Muscle of back (tissue), 3 donors: ENCODE measurements at regions not wholly inside any gene's neighbourhood (a gene's known extent, or its start where the extent isn't known, plus 50 kb on each side); places are given as distances from the start of the nearest gene placed in this dataset.
"Not testable (repeated sequence)": the region's sequence is repeated elsewhere in the genome, so short reads cannot be mapped to it uniquely, and the experiment has no call there.

ENCODE experiments used
- DNase-seq, 3 donors: peaks; one replicate each; pipeline versions ENCODE4 v3.0.0 to v3.0.0-alpha.2; 2013

DNA sequence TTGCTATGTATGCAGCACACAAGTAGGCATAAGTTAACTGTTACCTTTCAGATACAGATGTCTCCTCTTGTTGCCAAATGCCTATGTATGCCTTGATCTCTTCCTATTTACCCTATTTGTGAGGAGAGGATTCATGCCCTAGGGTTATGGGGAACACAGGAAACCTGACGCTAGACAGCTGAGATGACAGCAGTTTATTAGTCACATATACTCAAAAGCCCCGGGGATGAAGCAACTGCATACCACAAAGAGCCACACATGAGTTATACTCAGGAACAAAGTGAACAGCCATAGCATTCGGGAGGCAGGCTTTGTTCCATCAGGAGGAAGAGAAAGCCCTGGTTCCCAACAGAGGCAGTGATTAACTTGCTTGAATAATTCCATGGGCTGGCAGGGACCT lies 1011.7 kb upstream of the PCDH7 start:
- DNase-seq = peak in 2 of 3 donors; percentile 6 to 7

DNA sequence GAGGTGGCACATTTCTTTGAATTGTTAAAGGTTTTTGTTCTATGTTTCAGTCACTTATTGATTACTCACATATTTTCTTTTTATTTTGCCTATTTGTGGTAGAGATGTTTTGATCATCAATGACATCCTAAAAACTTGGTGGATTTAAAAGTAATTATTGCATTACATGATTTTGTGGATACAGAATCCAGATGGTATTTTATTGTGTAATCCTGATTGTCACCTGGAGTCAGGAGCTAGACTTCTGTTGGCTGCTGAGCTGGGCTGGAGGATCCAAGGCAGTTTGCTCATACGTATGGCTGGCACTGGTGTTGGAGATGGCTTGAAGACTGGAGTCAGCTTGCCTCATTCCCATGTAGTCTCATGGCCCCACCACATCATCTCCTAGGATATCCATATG lies 1009.6 kb upstream of the PCDH7 start:
- no peak for DNase-seq

- DNase-seq = no peak
These were observed 1008.9 kb upstream of the PCDH7 start for GRCh38 chr4:29711226-29711625.

DNA sequence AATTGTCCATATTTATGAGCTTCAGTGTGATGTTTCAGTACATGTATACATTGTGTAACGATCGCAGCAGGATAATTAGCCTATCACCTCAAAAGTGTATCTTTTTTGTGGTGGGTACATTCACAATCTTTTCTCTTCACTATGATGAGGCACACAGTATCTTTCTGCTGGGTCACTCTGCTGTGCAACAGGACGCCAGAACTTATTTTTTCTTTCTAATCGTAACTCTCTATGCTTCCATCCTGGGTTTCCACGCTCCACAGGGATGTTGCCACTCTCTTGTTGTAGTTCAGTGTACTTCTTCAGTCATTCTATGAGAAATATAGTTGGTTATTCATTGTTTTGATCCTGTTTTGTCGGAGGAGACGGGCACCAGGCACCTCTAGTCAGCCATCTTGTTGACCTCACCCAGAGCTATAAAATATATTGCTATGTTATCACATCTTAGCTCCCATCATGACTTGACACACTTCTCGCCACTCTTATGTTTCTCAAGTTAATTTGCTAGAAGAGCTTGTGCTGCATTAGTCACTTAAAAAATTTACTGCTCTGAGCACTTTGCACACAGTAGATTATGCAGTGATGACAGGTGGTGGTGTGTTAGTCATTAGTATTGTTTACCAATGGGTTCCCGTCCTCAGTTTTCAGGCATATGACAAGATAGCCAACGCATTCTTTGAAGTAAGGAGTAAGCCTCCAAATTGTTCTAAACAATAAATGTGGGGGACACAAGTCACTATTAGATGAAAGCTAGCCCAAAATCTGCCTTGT lies 1002.7 kb upstream of the PCDH7 start:
- DNase-seq = no peak

DNA sequence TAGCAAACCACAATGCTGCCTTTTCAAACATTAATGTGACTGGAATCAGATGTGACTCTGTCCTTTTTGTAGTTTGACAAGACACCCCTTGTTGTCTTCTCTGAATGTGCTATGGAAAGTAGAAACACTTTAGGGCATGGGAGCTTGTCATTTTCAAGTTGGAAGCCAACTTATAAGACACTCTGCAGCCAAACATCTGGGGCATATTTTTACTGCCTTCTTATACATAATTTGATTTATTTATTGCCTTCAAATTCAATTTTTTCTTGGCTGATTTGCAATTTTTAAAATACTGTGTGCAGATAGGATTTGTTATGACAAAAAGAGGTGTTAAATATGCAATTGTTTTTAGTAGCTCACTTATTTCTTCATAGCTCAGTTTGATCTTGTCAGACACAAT lies 1002.0 kb upstream of the PCDH7 start:
- DNase-seq = no peak

DNA sequence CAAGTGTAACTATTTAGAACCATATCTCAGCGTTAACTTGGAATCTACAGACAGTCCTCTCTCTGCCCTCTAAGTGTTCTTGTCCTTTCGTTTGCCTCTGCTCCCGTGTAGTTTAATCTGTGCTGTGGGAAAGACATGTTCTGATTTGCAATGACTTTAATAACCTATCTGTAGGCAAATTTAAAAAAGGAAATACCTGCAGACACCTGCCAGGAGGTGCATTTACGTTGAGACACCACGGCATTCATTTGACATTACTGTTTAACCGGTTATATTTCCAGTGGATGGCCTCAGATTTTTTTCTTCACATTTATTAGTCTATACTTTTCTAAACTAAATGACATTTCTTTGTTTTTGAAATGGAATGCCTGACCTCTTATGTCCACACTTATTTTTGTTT lies 997.9 kb upstream of the PCDH7 start:
- DNase-seq = no peak

DNA sequence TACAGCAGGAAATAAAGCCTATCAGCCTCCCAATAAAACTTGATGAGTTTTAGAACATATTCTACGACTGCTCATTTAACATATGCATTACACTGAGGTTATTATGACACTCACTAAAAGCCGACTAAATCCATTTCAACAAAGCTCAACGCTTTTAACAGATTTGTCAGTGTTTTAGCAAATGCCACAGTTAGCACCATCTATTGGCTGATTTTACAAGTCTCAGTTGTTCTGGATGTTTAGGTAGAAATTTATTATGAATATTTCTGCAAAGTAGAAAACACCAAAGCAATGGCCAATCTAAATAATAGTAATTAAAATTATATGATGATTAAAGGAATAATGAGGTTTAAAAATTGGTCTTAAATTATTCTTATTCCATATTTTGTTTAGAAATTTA lies 993.2 kb upstream of the PCDH7 start:
- no peak for DNase-seq

GRCh38 chr4:29734343-29735213 lies 985.6 kb upstream of the PCDH7 start:
- DNase-seq = peak; percentile 16 to 85 (median 59)

- DNase-seq = no peak
These were observed 963.2 kb upstream of the PCDH7 start for GRCh38 chr4:29756966-29757365.

DNA sequence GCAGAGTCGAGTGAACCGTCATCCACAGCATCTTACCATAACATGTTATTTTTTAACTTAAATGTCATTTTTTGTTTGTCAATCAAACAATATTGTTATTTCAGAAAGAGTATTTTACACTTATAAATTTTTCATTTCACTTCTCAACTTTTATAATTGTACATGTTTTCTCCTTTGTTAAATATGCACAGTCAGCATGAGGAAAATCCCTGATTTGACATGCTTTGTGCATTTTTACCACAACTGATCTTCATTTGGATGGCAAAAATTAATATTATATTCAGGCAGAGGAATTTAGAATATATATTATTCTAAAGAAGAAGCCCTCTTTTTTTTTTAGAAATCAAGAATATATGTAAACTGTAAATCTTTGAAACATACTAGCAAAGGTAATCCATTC lies 958.0 kb upstream of the PCDH7 start:
- DNase-seq = no peak

- DNase-seq = no peak
These were observed 949.5 kb upstream of the PCDH7 start for GRCh38 chr4:29770627-29771026.

DNA sequence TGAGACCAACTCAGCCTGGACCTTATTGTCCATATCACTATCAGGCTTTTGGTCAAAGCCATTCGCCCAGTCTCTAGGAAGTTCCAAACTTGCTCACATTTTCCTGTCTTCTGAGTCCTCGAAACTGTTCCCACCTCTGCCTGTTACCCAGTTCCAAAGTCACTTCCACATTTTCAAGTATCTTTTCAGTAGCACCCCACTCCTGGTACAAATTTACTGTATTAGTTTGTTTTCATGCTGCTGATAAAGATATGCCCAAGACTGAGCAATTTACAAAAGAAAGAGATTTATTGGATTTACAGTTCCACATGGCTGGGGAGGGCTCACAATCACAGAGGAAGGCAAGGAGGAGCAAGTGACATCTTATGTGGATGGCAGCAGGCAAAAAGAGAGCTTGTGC lies 932.0 kb upstream of the PCDH7 start:
- not testable (repeated sequence) for DNase-seq

GRCh38 chr4:29805245-29805644 lies 914.9 kb upstream of the PCDH7 start:
- peak in 1 of 3 donors; percentile 4 for DNase-seq

DNA sequence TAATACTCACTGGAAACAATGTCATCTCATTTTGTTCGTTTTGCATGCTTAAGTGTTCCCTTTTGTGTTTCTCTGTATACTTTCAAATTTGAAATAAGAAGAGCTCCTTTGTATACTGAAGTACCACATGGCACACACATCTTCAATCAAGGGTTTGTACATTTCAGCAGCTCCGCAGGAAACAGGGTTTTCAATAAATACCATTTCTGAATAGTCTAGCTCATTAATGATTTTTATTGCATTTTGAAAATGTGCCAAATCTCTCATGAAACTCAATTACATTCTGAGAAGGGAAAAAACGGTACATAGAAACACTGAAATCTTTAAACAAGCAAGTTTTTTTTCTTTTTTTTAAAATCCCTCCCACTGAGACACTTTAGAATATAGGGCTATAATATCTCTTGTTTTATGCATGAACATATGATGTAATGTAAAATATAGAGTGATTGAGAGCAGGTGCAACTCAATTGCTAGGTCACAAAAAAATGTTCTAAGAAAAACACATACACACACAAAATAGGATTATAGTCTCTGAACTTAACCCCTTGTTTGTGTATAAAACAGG lies 914.2 kb upstream of the PCDH7 start:
- peak in 1 of 3 donors; percentile 14 for DNase-seq

DNA sequence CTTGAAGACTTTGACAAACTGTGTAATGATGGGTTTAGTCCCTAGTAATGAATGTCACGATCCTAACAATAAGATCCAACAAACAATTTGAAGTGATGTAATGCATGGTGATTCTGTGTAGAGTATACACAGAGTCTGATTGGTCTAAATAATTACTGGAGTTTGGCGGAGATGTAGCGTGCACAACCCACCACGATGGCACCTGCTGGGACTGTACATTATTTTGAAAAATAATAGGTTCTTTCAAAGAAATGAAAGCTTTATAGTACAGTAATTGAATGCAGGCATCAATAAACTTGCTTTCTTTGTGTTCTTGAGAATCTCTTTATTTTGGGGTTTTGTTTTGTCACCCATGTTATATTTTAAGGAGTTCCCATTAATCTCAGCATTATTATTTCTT lies 902.2 kb upstream of the PCDH7 start:
- no peak for DNase-seq

GRCh38 chr4:29829067-29829466 lies 891.1 kb upstream of the PCDH7 start:
- DNase-seq = no peak

- DNase-seq = no peak
These were observed 867.6 kb upstream of the PCDH7 start for GRCh38 chr4:29852537-29852936.

DNA sequence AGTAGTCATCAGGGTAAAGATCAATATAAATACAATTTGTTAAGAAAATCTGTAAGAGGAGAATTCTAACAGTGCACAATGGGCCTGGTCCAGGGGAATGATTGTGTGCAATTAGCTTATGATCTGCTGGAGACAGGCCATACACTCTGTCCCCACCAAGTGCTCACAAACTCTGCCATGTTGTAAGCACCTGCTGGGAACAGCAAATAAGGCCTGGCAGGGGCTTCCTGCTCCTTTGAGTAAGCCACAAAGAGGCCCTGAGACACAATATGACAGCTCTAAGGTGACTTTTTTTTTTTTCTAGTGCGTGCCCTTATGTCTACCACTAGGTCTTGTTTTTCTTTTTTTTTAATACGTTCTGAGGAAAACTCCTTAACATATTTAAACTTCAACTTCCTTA lies 866.3 kb upstream of the PCDH7 start:
- no peak for DNase-seq

DNA sequence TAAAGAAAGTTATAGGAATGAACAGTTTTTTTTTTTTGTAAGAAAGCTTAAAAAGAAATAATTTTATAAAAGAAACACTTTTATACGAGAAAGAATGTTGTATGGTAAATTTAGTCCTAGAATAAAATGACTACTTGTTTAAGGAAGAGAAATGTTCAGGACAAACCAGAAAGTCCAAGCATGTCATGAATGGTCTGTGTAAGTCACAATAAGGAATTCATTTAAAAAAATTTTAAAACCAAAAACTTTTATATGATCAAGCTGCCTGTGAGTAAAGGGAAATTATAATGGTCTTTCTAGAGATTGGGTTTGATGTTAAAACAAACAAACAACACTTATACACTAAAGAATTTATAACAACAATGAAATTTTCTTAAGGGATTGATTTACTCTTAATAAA lies 858.9 kb upstream of the PCDH7 start:
- DNase-seq = no peak

DNA sequence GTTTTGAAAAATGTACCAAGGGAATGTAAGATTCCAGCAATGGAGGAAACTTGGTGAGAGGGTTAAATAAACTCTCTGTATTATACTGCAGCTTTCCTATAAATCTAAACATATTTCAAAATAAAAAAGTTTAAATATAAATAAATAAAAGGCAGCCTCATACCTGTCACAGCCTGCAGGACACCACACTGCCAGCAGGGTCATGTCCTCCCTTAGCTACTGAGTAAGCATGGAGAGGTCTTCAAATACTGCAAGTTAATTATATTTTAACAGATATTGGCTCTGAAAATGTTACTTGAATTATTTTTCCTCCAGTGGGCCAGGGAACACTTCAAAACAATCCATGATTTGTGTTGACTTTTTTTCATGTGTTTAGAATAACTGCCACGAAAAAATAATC lies 852.8 kb upstream of the PCDH7 start:
- DNase-seq = no peak

GRCh38 chr4:29900336-29900735 lies 819.8 kb upstream of the PCDH7 start:
- no peak for DNase-seq

- no peak for DNase-seq
These were observed 811.9 kb upstream of the PCDH7 start for GRCh38 chr4:29908276-29908675.

GRCh38 chr4:29927895-29928294 lies 792.3 kb upstream of the PCDH7 start:
- no peak for DNase-seq
